ENCODE measurements at regions not wholly inside any gene's neighbourhood (a gene's known extent, or its start where the extent isn't known, plus 50 kb on each side); places are given as distances from the start of the nearest gene placed in this dataset.
"Not testable (repeated sequence)": the region's sequence is repeated elsewhere in the genome, so short reads cannot be mapped to it uniquely, and the experiment has no call there.

DNA sequence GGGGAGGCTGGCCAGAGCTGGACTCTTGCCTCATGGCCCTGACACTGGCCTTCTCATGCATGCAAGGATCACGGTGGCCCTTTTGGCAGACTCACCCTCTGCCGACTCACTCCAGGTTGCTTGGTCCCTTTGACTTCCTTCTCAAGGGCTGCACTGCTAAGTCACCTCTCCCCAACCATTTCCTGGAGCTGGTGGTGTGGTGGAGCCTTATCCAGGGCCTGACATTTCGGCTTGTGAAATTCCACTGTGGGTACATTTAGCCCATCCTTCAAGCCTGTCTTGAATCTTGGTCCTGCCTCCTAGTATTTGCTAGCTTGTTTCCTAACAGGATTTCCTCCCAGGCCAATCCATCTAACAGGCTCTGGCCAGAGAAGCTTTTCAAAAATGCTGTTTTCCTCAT is 52.6 kb upstream of the JUN start:
- no peak for FAIRE-seq

DNA sequence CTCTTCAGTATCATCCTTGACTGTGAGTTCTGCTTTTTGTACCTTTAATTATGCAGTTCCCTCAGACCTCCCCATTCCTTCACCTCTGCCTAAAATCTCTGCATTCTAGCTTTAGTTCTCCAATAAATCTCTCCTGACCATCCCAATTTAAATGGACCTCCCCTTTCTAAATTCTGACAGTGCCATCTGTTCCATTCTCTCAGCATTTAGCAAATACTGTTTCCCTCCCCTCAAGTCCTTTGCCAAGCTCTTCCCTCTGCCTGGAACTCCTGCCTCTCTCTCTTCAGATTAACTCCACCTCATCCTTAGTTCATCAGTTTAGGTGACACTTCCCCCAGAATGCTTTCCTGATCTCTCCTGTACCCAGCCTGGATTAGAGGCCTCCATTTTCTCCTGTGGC is 54.0 kb upstream of the JUN start:
- FAIRE-seq, result no peak

- FAIRE-seq, result no peak
Measured at GRCh38 chr1:58839147-58839795, 55.4 kb upstream of the JUN start.

DNA sequence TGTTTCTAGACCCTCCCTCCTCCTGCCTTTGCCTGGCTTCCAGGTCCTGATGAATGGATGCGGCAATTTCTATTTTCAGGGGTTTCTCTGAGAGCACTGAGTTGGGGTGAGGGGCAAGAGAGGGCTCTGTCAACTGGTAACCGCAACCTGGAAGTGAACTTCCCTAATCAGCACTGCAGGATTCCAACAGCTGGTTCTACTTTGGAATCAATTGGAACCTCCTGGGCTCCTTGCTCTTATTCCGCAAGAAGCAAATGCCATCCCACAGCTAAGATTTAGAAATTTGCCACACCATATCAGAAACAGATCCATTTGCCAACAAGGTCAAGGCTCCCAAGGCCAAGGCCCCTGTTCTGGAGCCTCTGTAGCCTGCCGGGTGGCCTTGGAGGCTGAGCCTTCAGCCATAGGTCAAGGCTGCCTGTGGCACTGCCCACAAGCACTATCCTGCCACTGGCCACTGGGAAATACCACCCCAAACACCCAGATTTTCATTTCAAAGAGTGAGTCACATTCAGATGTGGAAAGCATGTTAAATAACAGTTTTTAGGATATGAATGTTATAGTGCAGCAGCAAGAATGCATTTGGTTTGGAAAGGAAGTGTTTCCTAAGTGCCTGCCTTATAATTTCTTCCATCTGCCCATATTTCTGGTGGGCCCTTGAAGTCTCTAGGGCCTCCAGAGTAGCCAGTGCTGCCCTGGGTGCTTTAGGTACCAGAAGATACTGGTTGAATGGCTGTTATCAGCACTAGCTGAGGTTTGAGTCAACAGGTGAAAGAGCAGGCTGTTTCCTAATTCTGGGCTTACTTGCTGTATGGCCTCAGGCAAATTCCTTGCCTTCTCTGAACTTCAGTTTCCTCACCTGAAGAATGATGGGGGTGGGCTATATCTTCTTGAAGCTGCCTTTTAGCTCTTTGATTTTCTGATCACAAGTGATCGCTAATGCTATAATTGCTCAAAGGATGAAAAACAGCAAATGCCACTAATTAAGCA is 56.3 kb upstream of the JUN start:
- no peak for FAIRE-seq

GRCh38 chr1:58841455-58841854 is 57.6 kb upstream of the JUN start:
- no peak for FAIRE-seq

DNA sequence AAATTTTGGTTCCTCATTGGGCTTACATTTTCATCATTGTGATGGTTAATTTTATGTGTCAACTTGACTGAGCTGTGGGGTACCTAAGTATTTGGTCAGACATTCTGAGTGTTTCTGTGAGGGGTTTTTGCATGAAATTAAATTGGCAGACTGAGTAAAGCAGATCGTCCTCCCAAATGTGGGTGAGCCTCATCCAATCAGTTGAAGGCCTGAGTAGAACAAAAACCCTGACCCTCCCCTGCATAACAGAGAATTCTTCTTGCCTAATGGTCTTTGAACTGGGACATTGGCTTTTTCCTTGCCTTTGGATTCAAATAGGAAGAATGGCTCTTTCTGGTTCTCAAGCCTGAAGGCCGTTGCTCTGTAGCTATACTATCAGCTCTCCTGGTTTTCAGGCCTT is 59.1 kb upstream of the JUN start:
- no peak for FAIRE-seq

DNA sequence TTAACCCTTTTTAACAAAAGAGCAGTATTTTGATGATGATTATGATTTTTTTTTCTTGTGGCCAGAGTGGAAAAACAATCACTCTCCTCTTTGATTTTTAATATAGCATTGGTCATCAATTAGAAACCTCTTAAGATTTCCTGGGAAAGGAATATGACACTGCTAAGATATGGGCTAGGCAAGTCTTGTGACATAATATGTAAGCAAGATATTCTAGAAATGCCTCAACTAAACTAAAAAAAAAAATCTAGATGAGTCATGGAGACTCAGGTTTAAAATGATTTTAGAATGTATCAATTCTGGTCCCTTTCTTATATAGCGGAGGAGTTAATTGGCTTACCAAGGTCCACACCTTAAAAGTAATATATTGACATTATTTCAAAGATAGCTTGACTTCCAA is 60.3 kb upstream of the JUN start:
- FAIRE-seq, result no peak

GRCh38 chr1:58845942-58846341 is 62.1 kb upstream of the JUN start:
- FAIRE-seq, result no peak

GRCh38 chr1:58848818-58849411 is 65.1 kb upstream of the JUN start:
- FAIRE-seq, result no peak

DNA sequence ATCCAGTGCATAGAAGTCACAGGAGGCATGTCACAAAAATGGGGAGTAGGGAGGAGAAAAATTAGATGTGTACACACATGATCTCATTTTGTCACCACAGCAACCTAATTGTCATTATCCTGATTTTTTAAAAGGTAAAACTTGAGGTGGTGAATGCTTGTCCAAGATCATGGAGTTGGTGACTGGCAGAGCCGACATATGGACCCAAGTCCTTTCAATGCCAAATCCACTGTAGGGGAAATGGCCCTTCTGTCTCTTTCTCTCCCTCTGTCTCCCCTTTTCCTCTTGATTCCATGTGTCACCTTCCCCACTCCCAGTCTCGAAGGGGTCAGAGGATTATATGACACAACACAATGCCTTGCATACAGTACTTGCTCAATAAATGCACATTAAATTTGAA is 65.7 kb upstream of the JUN start:
- FAIRE-seq, result no peak

- no peak for FAIRE-seq
Measured at GRCh38 chr1:58850636-58851035, 66.8 kb upstream of the JUN start.

GRCh38 chr1:58852731-58853485 is 69.1 kb upstream of the JUN start:
- no peak for FAIRE-seq

DNA sequence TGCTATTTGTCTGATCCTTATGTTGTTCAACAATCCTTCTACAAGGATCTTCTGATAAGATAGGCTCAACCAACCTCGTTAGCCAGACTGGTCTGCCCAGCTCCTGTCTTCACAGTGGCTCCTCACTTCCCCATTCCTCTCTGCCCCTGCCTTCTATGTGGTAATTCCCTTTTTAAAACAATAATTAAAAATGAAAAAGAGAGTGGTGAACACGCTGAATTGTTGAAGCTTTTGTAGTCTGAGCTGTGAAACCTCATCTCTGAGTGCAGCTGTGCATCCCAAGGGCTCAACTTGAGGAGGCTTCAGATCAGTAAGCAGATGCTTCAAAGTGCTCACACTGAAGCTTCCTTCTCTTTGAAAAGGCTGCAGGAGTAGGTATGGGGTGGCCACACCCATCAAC is 70.7 kb upstream of the JUN start:
- no peak for FAIRE-seq

DNA sequence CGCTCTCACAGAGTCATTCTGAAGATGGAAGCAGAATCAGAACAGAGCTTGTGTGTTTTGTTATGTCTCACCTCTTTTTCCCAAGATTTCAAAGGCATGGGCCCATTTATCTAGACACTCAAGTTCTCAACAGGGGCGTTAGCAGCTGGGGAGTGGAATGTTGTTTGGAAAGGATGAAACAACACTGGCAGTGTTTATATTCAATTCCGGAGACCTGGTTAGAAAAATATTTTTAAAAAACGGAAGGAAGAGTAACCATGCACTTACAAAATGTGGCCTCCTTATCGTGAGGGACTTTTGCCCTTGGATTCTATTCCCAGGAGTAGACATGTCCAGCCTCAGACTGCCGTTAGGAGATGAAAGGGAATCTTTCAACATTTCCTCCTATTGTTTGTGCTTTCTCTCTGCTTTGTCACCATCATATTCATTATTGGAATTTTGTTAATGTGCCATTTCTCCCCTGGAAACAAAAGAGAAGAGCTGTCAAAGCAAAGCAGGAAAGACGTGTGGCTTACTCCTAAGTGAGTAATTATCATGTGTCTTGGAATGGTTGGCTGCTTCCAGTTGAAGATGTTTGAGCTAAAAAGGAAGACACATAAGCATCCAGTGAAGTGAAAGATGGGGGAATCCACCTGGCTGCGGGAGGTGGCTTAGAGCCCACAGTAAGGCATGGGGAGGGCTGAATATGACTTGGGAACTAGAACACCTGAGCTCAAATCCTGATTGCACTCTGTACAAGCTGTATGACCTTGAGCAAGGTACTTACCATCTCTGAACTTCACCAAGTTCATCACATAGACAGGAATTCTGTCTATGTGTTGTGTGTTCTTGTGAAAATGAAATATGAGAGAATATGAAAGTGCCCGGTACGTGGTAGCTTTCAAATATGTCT is 71.7 kb upstream of the JUN start:
- no peak for FAIRE-seq

DNA sequence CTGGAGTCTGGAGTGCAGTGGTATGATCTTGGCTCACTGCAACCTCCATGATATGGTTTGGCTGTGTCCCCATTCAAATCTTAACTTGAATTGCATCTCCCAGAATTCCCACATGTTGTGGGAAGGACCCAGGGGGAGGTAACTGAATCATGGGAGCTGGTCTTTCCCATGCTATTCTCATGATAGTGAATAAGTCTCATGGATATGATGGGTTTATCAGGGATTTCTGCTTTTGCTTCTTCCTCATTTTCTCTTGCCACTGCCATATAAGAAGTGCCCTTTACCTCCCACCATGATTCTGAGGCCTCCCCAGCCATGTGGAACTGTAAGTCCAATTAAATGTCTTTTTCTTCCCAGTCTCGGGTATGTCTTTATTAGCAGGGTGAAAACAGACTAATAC is 72.4 kb upstream of the JUN start:
- FAIRE-seq, result not testable (repeated sequence)

DNA sequence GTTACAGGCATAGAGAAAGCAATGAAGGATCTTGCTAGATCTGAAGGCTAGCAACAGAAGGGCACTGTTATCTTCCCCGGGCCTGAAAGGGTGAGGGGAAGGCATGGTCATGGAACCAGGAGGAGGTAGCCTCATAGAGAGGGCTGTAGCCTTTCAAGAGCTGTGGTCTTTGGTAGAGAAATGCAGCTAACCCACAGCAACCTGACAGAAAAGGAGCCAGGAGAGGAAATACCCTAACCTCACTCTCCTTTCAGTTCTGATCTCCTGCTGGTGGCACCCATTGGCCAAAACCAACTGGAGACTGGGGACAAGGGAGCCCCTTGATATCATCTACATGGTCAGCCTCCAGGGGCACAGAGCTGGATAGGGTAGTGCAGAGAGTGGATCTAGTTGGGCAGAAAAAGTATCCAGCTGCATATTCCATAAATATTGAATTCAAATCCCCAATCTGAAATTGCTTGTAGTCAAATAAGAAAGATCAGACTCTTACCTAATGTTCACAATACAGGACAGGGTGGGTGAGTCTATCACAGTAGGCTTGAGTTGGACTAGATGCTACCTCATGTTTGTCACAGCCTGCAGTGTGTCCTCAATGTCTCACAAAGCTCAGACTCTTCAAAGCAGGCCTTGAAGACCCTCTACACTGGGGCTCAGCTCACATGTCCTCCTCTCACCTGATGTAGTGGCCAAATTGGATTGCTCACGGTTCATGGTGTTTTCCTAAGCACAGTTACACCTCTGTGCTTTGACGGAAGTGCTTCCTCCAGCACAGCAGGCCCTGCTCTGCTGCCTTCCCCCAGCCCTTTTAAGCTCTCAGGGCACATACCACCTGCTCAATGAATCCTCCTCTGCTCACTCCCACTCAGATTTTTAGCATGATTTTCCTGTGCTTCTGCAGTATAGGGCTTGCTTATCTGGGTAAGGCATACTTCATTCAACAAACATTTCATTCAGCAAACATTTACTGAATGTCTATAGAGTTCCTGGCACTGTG is 74.1 kb upstream of the JUN start:
- FAIRE-seq, result no peak

GRCh38 chr1:58859769-58860485 is 76.1 kb upstream of the JUN start:
- no peak for FAIRE-seq

GRCh38 chr1:58861076-58861475 is 77.2 kb upstream of the JUN start:
- no peak for FAIRE-seq

DNA sequence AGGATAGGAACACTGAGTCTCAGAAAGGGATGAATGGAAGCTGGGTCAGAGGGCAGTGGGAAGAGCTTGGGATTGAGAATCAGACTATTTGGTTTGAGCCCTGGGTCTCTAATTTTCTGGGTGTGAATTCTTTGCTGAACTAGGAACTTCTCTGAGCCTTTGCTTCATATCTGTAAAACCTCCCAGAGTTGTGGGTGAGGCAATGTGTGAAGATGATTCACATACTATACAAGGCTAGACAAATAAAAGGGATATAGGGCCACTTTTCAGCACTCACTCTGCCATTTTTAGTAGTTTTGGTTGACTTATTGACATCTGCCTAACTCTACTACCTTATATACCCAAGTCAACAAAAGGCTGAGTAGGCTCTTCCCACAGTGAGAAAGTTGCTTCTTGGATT is 77.7 kb upstream of the JUN start:
- FAIRE-seq, result no peak

GRCh38 chr1:58862728-58863385 is 79.0 kb upstream of the JUN start:
- no peak for FAIRE-seq

All from islet of Langerhans (tissue), 1 donor.